HEK293T (cell line): ENCODE measurements at regions not wholly inside any gene's neighbourhood (a gene's known extent, or its start where the extent isn't known, plus 50 kb on each side); places are given as distances from the start of the nearest gene placed in this dataset.

Source experiments
- FOXK2 ChIP-seq: fragments of 450-650 bp; IDR thresholded peaks from 2 replicates; pipeline ENCODE4 v1.6.1; 2016; ENCODE audit warnings: mild to moderate bottlenecking
- SP1 ChIP-seq: fragments of 450-650 bp; IDR thresholded peaks from 2 replicates; pipeline ENCODE4 v1.6.1; 2017

GRCh38 chr13:38462605-38463004, 113.0 kb downstream of the UFM1 start:
- no peak for TF ChIP-seq FOXK2
- TF ChIP-seq SP1, result no peak
